ENCODE measurements at regions not wholly inside any gene's neighbourhood (a gene's known extent, or its start where the extent isn't known, plus 50 kb on each side); places are given as distances from the start of the nearest gene placed in this dataset.

DNA sequence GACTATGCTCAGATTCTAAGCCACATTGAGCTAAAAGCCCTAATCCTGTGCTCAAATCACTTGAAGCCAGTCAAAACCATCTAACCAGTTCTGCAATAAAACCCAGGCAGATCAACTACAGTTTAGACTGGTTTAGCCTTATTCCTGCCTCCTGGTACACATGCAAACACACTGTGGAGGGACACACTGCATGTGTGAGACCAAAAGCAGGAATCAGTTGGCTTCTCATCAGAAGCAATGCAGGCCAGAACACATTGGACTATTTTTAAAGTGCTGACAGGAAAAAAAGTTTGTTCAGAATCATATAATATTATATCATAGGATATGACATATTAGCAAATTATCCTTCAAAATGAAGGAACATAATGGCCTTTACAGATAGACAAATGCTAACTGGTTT, 52.5 kb upstream of the NT5C1B start:
- Histone ChIP-seq H2AFZ (ENCODE audit: low read length) (no peak overlapping the region), H3K9me2 (replicated peaks; ENCODE audit: low read length) (no peaks in the 10 kb centered on the region), H3K79me2 (ENCODE audit: low read length) (no peaks in the 10 kb centered on the region), H3K27me3 (ENCODE audit: low read length) (no peaks in the 10 kb centered on the region), H3K4me1 (ENCODE audit: insufficient read depth, low read length) (no peaks in the 10 kb centered on the region), H3F3A (ENCODE audit: low read length, unreplicated experiment) (no peaks in the 10 kb centered on the region), H3K27ac (ENCODE audit: low read length) (no peak overlapping the region), H3K36me3 (ENCODE audit: low read depth, low read length) (no peaks in the 10 kb centered on the region), H3K9me3 (ENCODE audit: low read length) (peaks cover 6% of the 10 kb centered on the region; the same call in 1 of the 2 replicates), H3K4me2 (ENCODE audit: low read length) (no peak overlapping the region), H4K20me1 (ENCODE audit: low read length) (no peaks in the 10 kb centered on the region), H3K9ac (ENCODE audit: low read length) (no peak overlapping the region), H3K4me3 (ENCODE audit: low read length) (no peak overlapping the region)
- no TSS peak for BruUV-seq (replicated peaks)
- ATAC-seq, result no peak
- no peak for DNase-seq
- ChIA-PET POLR2A (ENCODE audit: unreplicated experiment) (no interaction called here), CTCF (no interaction called here)
- intact Hi-C loops (cut with micrococcal nuclease), result no loop called here
- TF ChIP-seq EZH2phosphoT487 (IDR thresholded peaks at IDR 0.05; ENCODE audit: borderline replicate concordance, low read length), result no peak
- TF ChIP-seq EZH2 (IDR thresholded peaks at IDR 0.05; ENCODE audit: low read length, unreplicated experiment), result no peak
- TF ChIP-seq, protein P1, sequence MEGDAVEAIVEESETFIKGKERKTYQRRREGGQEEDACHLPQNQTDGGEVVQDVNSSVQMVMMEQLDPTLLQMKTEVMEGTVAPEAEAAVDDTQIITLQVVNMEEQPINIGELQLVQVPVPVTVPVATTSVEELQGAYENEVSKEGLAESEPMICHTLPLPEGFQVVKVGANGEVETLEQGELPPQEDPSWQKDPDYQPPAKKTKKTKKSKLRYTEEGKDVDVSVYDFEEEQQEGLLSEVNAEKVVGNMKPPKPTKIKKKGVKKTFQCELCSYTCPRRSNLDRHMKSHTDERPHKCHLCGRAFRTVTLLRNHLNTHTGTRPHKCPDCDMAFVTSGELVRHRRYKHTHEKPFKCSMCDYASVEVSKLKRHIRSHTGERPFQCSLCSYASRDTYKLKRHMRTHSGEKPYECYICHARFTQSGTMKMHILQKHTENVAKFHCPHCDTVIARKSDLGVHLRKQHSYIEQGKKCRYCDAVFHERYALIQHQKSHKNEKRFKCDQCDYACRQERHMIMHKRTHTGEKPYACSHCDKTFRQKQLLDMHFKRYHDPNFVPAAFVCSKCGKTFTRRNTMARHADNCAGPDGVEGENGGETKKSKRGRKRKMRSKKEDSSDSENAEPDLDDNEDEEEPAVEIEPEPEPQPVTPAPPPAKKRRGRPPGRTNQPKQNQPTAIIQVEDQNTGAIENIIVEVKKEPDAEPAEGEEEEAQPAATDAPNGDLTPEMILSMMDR (conservative IDR thresholded peaks at IDR 0.05; ENCODE audit: low read depth, low read length), result no peak

DNA sequence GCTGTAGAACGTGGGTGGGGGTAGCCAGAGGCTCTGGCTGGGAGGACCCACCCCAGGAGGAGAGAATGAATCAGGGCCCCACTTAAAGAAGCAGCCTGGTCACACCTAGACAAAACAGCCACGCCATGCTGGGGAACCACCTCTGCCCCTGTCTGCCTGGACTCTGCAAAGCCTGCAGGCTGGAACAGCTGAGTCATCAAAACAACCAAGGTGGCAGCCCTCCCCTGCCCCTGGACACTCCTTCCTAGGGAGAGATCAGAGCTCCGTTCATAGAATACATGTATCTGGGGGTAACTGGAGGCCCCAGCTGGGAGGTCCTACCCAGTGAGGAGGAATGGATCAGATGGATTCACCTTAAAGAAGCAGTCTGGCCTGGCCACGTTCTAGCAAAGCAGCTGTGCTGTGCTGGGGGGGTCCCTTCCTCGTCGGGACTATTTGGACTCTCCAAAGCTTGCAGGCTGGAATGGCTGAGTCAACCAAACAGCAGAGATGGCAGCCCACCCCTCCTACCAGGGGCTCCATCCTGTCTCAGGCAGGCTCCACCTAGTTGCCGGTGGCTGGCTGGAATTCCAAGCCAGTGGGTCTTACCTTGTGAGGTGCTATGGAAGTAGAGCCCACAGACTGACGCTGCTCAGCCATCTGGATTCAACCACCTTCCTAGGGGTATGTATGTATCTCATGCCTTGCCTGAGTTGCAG, 50.5 kb upstream of the NT5C1B start:
- H2AFZ ChIP-seq (ENCODE audit: low read length), result no peak overlapping the region
- no TSS peak for BruUV-seq (replicated peaks)
- H3K79me2 ChIP-seq (ENCODE audit: low read length), result no peaks in the 10 kb centered on the region
- intact Hi-C loops (cut with micrococcal nuclease), result no loop called here
- H3K9me3 ChIP-seq (ENCODE audit: low read length), result peaks cover 6% of the 10 kb centered on the region; the same call in 1 of the 2 replicates
- no peaks in the 10 kb centered on the region for H3K36me3 ChIP-seq (ENCODE audit: low read depth, low read length)
- CTCF ChIA-PET, result no interaction called here
- POLR2A ChIA-PET (ENCODE audit: unreplicated experiment), result no interaction called here
- no peak overlapping the region for H3K27ac ChIP-seq (ENCODE audit: low read length)
- no peaks in the 10 kb centered on the region for H3K27me3 ChIP-seq (ENCODE audit: low read length)
- ATAC-seq (no peak; the same call in 1 of the 2 replicates), DNase-seq (peak; percentile 6)
- no peak overlapping the region for H3K9ac ChIP-seq (ENCODE audit: low read length)
- no peaks in the 10 kb centered on the region for H3K4me1 ChIP-seq (ENCODE audit: insufficient read depth, low read length)
- H3F3A ChIP-seq (ENCODE audit: low read length, unreplicated experiment), result no peaks in the 10 kb centered on the region
- no peaks in the 10 kb centered on the region for H3K9me2 ChIP-seq (replicated peaks; ENCODE audit: low read length)
- no peak overlapping the region for H3K4me3 ChIP-seq (ENCODE audit: low read length)
- TF ChIP-seq, protein P1 (conservative IDR thresholded peaks at IDR 0.05; ENCODE audit: low read depth, low read length), result no peak
- TF ChIP-seq EZH2 (IDR thresholded peaks at IDR 0.05; ENCODE audit: low read length, unreplicated experiment) (no peak), EZH2phosphoT487 (IDR thresholded peaks at IDR 0.05; ENCODE audit: borderline replicate concordance, low read length) (no peak)
- no peak overlapping the region for H3K4me2 ChIP-seq (ENCODE audit: low read length)
- no peaks in the 10 kb centered on the region for H4K20me1 ChIP-seq (ENCODE audit: low read length)
